HEK293T (cell line): ENCODE measurements at regions not wholly inside any gene's neighbourhood (a gene's known extent, or its start where the extent isn't known, plus 50 kb on each side); places are given as distances from the start of the nearest gene placed in this dataset.

Source experiments
- ARNT ChIP-seq: fragments of 450-650 bp; IDR thresholded peaks from 2 replicates; pipeline ENCODE4 v1.6.1; 2017; ENCODE audit warnings: mild to moderate bottlenecking
- ELF4 ChIP-seq: fragments of 450-650 bp; IDR thresholded peaks from 2 replicates; pipeline ENCODE4 v1.6.1; 2017; ENCODE audit warnings: antibody characterized with exemption
- FOXA1 ChIP-seq: fragments of 450-650 bp; IDR thresholded peaks from 2 replicates; pipeline ENCODE4 v1.6.1; 2016; ENCODE audit warnings: mild to moderate bottlenecking
- FOXM1 ChIP-seq: fragments of 450-650 bp; IDR thresholded peaks from 2 replicates; pipeline ENCODE4 v1.6.1; 2017; ENCODE audit warnings: mild to moderate bottlenecking, borderline replicate concordance
- HDGF ChIP-seq: fragments of 450-650 bp; IDR thresholded peaks from 2 replicates; pipeline ENCODE4 v1.6.1; 2017; ENCODE audit warnings: antibody characterized with exemption, borderline replicate concordance
- NFRKB ChIP-seq: fragments of 450-650 bp; IDR thresholded peaks from 2 replicates; pipeline ENCODE4 v1.6.1; 2016; ENCODE audit warnings: mild to moderate bottlenecking, moderate library complexity
- PKNOX1 ChIP-seq: fragments of 450-650 bp; IDR thresholded peaks from 2 replicates; pipeline ENCODE4 v1.6.1; 2016
- SP1 ChIP-seq: fragments of 450-650 bp; IDR thresholded peaks from 2 replicates; pipeline ENCODE4 v1.6.1; 2017
- SUZ12 ChIP-seq: fragments of 450-650 bp; IDR thresholded peaks from 2 replicates; pipeline ENCODE4 v1.6.1; 2016; ENCODE audit warnings: mild to moderate bottlenecking
- TARDBP ChIP-seq: fragments of 450-650 bp; IDR thresholded peaks from 2 replicates; pipeline ENCODE4 v1.6.1; 2016
- ZNF384 ChIP-seq: fragments of 450-650 bp; IDR thresholded peaks from 2 replicates; pipeline ENCODE4 v1.6.1; 2016

GRCh38 chr9:107131108-107131799 lies 151.8 kb upstream of the RAD23B start:
- TF ChIP-seq SP1 (no peak), TARDBP (no peak), NFRKB (no peak), PKNOX1 (no peak), HDGF (no peak), ELF4 (no peak), FOXA1 (no peak), SUZ12 (no peak), ARNT (no peak), ZNF384 (no peak), FOXM1 (no peak)
